H9 (cell line): ENCODE measurements at regions not wholly inside any gene's neighbourhood (a gene's known extent, or its start where the extent isn't known, plus 50 kb on each side); places are given as distances from the start of the nearest gene placed in this dataset.

Experiments used
- DNase-seq: peaks from one replicate; pipeline ENCODE4 v3.0.0-alpha.2; 2017
- H2AFZ ChIP-seq: one replicate; pipeline ENCODE4 v1.6.1; 2013; ENCODE audit warnings: mild to moderate bottlenecking, low read length, control low read depth, moderate library complexity
- H2AK5ac ChIP-seq: 2 replicates; pipeline ENCODE4 v1.6.1; 2013; ENCODE audit warnings: low read length, control low read depth, mixed read lengths; ENCODE audit not compliant: insufficient read length
- H2BK120ac ChIP-seq: one replicate; pipeline ENCODE4 v1.6.1; 2013; ENCODE audit warnings: low read depth, mild to moderate bottlenecking, low read length, control low read depth, inconsistent platforms; ENCODE audit not compliant: poor library complexity, severe bottlenecking
- H2BK12ac ChIP-seq: 2 replicates; pipeline ENCODE4 v1.6.1; 2013; ENCODE audit warnings: low read length, control low read depth, mixed read lengths, low read depth; ENCODE audit not compliant: insufficient read length
- H2BK15ac ChIP-seq: 2 replicates; pipeline ENCODE4 v1.6.1; 2013; ENCODE audit warnings: low read depth, low read length, control low read depth
- H2BK20ac ChIP-seq: one replicate; pipeline ENCODE4 v1.6.1; 2013; ENCODE audit warnings: low read depth, mild to moderate bottlenecking, low read length, control low read depth, inconsistent platforms; ENCODE audit not compliant: poor library complexity, severe bottlenecking
- H2BK5ac ChIP-seq: 2 replicates; pipeline ENCODE4 v1.6.1; 2013; ENCODE audit warnings: low read length, control low read depth, mixed read lengths; ENCODE audit not compliant: insufficient read length
- H3K14ac ChIP-seq: 2 replicates; pipeline ENCODE4 v1.6.1; 2013; ENCODE audit warnings: low read length, control low read depth; ENCODE audit not compliant: insufficient read depth
- H3K18ac ChIP-seq: 2 replicates; pipeline ENCODE4 v1.6.1; 2013; ENCODE audit warnings: low read depth, mild to moderate bottlenecking, mixed read lengths, low read length, control low read depth; ENCODE audit not compliant: insufficient read length
- H3K23ac ChIP-seq: 2 replicates; pipeline ENCODE4 v1.6.1; 2013; ENCODE audit warnings: low read length, control low read depth, mixed read lengths, low read depth; ENCODE audit not compliant: insufficient read length
- H3K23me2 ChIP-seq: 2 replicates; pipeline ENCODE4 v1.6.1; 2013; ENCODE audit warnings: low read depth, mild to moderate bottlenecking, mixed read lengths, low read length, control low read depth; ENCODE audit not compliant: insufficient read length, poor library complexity, severe bottlenecking
- H3K27ac ChIP-seq: 2 replicates; pipeline ENCODE4 v1.5.1; 2013; ENCODE audit warnings: low read length, control low read depth, mixed read lengths, low read depth; ENCODE audit not compliant: insufficient read length
- H3K27me3 ChIP-seq: 2 replicates; pipeline ENCODE4 v1.6.1; 2013; ENCODE audit warnings: low read length, control low read depth, inconsistent platforms; ENCODE audit not compliant: insufficient read depth
- H3K4ac ChIP-seq: 2 replicates; pipeline ENCODE4 v1.6.1; 2013; ENCODE audit warnings: low read depth, mild to moderate bottlenecking, control low read depth, inconsistent platforms, low read length, moderate library complexity
- H3K4me1 ChIP-seq: 2 replicates; pipeline ENCODE4 v1.6.1; 2013; ENCODE audit warnings: low read length, control low read depth, inconsistent platforms; ENCODE audit not compliant: insufficient read depth
- H3K4me2 ChIP-seq: 2 replicates; pipeline ENCODE4 v1.6.1; 2013; ENCODE audit warnings: low read length, control low read depth, mixed read lengths; ENCODE audit not compliant: insufficient read length, insufficient read depth
- H3K56ac ChIP-seq: 2 replicates; pipeline ENCODE4 v1.6.1; 2013; ENCODE audit warnings: low read depth, mild to moderate bottlenecking, mixed read lengths, low read length, control low read depth; ENCODE audit not compliant: insufficient read length
- H3K79me1 ChIP-seq: 2 replicates; pipeline ENCODE4 v1.6.1; 2013; ENCODE audit warnings: low read depth, mild to moderate bottlenecking, moderate library complexity, low read length, control low read depth, inconsistent platforms; ENCODE audit not compliant: insufficient read depth, poor library complexity, severe bottlenecking
- H3K79me2 ChIP-seq: 2 replicates; pipeline ENCODE4 v1.6.1; 2013; ENCODE audit warnings: low read length, control low read depth, inconsistent platforms; ENCODE audit not compliant: insufficient read depth
- H3K9ac ChIP-seq: 2 replicates; pipeline ENCODE4 v1.6.1; 2013; ENCODE audit warnings: low read length, control low read depth, mixed read lengths; ENCODE audit not compliant: insufficient read length; ENCODE audit errors: extremely low read depth
- H3K9me3 ChIP-seq: one replicate; pipeline ENCODE4 v1.6.1; 2013; ENCODE audit warnings: low read depth, low read length, inconsistent platforms; ENCODE audit not compliant: control insufficient read depth
- H3T11ph ChIP-seq: one replicate; pipeline ENCODE4 v1.6.1; 2013; ENCODE audit warnings: mild to moderate bottlenecking, low read length, control low read depth, inconsistent platforms
- H4K20me1 ChIP-seq: one replicate; pipeline ENCODE4 v1.6.1; 2013; ENCODE audit not compliant: control insufficient read depth, insufficient read length, insufficient read depth
- H4K5ac ChIP-seq: 2 replicates; pipeline ENCODE4 v1.6.1; 2013; ENCODE audit warnings: low read depth, mild to moderate bottlenecking, mixed read lengths, low read length, control low read depth; ENCODE audit not compliant: insufficient read length
- H4K8ac ChIP-seq: replicated peaks from 2 replicates; pipeline ENCODE4 v1.6.1; 2013; ENCODE audit warnings: low read length, control low read depth, mixed read lengths, low read depth; ENCODE audit not compliant: insufficient read length
- H4K91ac ChIP-seq: 2 replicates; pipeline ENCODE4 v1.6.1; 2013; ENCODE audit warnings: low read depth, mild to moderate bottlenecking, moderate library complexity, mixed read lengths, low read length, control low read depth; ENCODE audit not compliant: insufficient read length
- H3K27ac Mint-ChIP-seq, 3 experiments: 2 replicates in 2 of 3; 3 replicates in 1 of 3; pipeline ENCODE4 v1.8.0; 2020 to 2021; ENCODE audit warnings: mixed read lengths in 3 of 3, mild to moderate bottlenecking in 1 of 3, moderate library complexity in 1 of 3
- H3K27me3 Mint-ChIP-seq: 2 replicates; pipeline ENCODE4 v1.8.0; 2021; ENCODE audit warnings: low read depth, mild to moderate bottlenecking, moderate library complexity, mixed read lengths
- H3K36me3 Mint-ChIP-seq, 3 experiments: 2 replicates in 2 of 3; 3 replicates in 1 of 3; pipeline ENCODE4 v1.8.0; 2020 to 2021; ENCODE audit warnings: low read depth in 3 of 3, mixed read lengths in 3 of 3; ENCODE audit not compliant: insufficient read depth in 1 of 3
- H3K4me1 Mint-ChIP-seq, 2 experiments: 2 replicates each; pipeline ENCODE4 v1.8.0; 2020; ENCODE audit warnings: mixed read lengths in 2 of 2
- H3K4me3 Mint-ChIP-seq, 2 experiments: 2 replicates in 1 of 2; 3 replicates in 1 of 2; pipeline ENCODE4 v1.8.0; 2020 to 2021; ENCODE audit warnings: mild to moderate bottlenecking in 2 of 2, mixed read lengths in 2 of 2, moderate library complexity in 1 of 2
- H3K9me3 Mint-ChIP-seq, 2 experiments: 2 replicates in 1 of 2; 3 replicates in 1 of 2; pipeline ENCODE4 v1.8.0; 2020; ENCODE audit warnings: mild to moderate bottlenecking in 2 of 2, mixed read lengths in 2 of 2, moderate library complexity in 1 of 2
- WGBS: extraction: QIAGEN DNeasy Blood & Tissue Kit; methylation state at CpG from one replicate; pipeline ENCODE4 v1.1.7; 2013; ENCODE audit warnings: missing lambda C conversion rate, low lambda C conversion rate, mixed read lengths; ENCODE audit not compliant: insufficient read length; ENCODE audit errors: extremely low coverage; 5-methylcytosine and 5-hydroxymethylcytosine counted together
- TF ChIP-seq, protein P1 (sequence below): fragments of 200-600 bp; sonication (generic); conservative IDR thresholded peaks from 3 replicates; pipeline ENCODE4 v1.8.0; 2021; ENCODE audit warnings: antibody characterized with exemption, mild to moderate bottlenecking

DNA sequence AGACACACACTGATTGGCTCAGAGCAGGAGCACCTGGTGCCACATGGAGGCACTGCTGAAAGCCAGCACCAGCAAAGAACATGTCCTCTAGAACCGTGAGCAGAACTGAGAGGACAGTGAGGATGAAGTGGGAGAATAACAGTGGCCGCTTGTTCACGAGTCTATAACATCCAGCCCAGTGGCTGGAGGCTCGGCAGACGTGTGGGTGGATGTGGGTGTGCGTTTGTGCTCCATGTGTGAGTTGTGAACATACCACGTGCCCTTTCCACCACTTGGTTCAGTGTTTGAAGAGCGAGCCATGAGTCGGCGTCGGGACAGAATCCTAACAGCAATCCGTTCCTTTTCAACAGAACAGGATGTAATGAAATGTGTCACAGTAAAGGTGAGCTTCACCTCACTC, 113.0 kb downstream of the SOX1 start:
- Histone ChIP-seq H2AFZ (no peak overlapping the region), H2BK20ac (no peak overlapping the region), H4K8ac (no peak overlapping the region), H3K9me3 (no peaks in the 10 kb centered on the region), H3K27me3 (no peaks in the 10 kb centered on the region; the same call in 1 of the 2 replicates), H3K79me1 (no peaks in the 10 kb centered on the region), H3K4me2 (no peak overlapping the region), H3K4me1 (no peaks in the 10 kb centered on the region), H3K27ac (no peak overlapping the region), H3K9ac (no peak overlapping the region), H3K18ac (no peak overlapping the region), H4K20me1 (no peaks in the 10 kb centered on the region), H3K4ac (no peak overlapping the region), H3K23ac (no peak overlapping the region), H3K56ac (no peak overlapping the region), H2BK120ac (no peak overlapping the region), H2AK5ac (no peak overlapping the region), H3K79me2 (no peaks in the 10 kb centered on the region), H4K5ac (no peak overlapping the region), H4K91ac (no peak overlapping the region), H3T11ph (no peak overlapping the region), H2BK12ac (no peak overlapping the region), H3K14ac (no peak overlapping the region), H2BK5ac (no peak overlapping the region), H2BK15ac (no peak overlapping the region), H3K23me2 (no peaks in the 10 kb centered on the region)
- peaks cover 31% of the 10 kb centered on the region for H3K27me3 Mint-ChIP-seq
- no peak overlapping the region for H3K27ac Mint-ChIP-seq
- WGBS: no CpG with 5 or more reads among the region's 12 CpGs
- no peak for DNase-seq
- no peaks in the 10 kb centered on the region for H3K36me3 Mint-ChIP-seq
- H3K4me3 Mint-ChIP-seq: no peak overlapping the region
- H3K4me1 Mint-ChIP-seq: peaks cover 3 to 6% of the 10 kb centered on the region in 2 experiments; a peak in 2 of 4 replicates
- TF ChIP-seq, protein P1, sequence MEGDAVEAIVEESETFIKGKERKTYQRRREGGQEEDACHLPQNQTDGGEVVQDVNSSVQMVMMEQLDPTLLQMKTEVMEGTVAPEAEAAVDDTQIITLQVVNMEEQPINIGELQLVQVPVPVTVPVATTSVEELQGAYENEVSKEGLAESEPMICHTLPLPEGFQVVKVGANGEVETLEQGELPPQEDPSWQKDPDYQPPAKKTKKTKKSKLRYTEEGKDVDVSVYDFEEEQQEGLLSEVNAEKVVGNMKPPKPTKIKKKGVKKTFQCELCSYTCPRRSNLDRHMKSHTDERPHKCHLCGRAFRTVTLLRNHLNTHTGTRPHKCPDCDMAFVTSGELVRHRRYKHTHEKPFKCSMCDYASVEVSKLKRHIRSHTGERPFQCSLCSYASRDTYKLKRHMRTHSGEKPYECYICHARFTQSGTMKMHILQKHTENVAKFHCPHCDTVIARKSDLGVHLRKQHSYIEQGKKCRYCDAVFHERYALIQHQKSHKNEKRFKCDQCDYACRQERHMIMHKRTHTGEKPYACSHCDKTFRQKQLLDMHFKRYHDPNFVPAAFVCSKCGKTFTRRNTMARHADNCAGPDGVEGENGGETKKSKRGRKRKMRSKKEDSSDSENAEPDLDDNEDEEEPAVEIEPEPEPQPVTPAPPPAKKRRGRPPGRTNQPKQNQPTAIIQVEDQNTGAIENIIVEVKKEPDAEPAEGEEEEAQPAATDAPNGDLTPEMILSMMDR: no peak
- no peaks in the 10 kb centered on the region for H3K9me3 Mint-ChIP-seq
